ENCODE measurements at regions not wholly inside any gene's neighbourhood (a gene's known extent, or its start where the extent isn't known, plus 50 kb on each side); places are given as distances from the start of the nearest gene placed in this dataset.
"Not testable (repeated sequence)": the region's sequence is repeated elsewhere in the genome, so short reads cannot be mapped to it uniquely, and the experiment has no call there.

GRCh38 chr4:186846426-186846825, 122.8 kb upstream of the FAT1 start:
- Mint-ChIP-seq H3K9me3 (peaks cover 10 to 12% of the 10 kb centered on the region in 2 donors), H3K27ac (no peak overlapping the region), H3K4me1 (no peaks in the 10 kb centered on the region), H3K36me3 (no peaks in the 10 kb centered on the region), H3K27me3 (ENCODE audit: low read depth in 2 of 2) (no peaks in the 10 kb centered on the region), H3K4me3 (no peak overlapping the region)
- DNase-seq: no peak
- H3K9me3 ChIP-seq (ENCODE audit: control insufficient read depth, insufficient read depth, low read length): peaks cover 5% of the 10 kb centered on the region
- no peak for TF ChIP-seq CTCF (IDR thresholded peaks at IDR 0.05)
- H3K27ac ChIP-seq (ENCODE audit: low read length): no peak overlapping the region
- H3K4me1 ChIP-seq (ENCODE audit: control insufficient read depth, insufficient read depth, low read length): no peaks in the 10 kb centered on the region
- H3K27me3 ChIP-seq (ENCODE audit: control insufficient read depth, insufficient read depth, low read length): no peaks in the 10 kb centered on the region
- WGBS (ENCODE audit: insufficient coverage): 57% methylated on average over 2 of the region's 3 CpGs
- no peak for ATAC-seq
- H3K36me3 ChIP-seq (ENCODE audit: control insufficient read depth, insufficient read depth, low read length): no peaks in the 10 kb centered on the region
- no peak overlapping the region for H3K4me3 ChIP-seq (ENCODE audit: low read length)
- intact Hi-C loops (cut with micrococcal nuclease): no loop called here

GRCh38 chr4:186847429-186848131, 123.9 kb upstream of the FAT1 start:
- H3K27me3 ChIP-seq (ENCODE audit: control insufficient read depth, insufficient read depth, low read length); H3K4me1 Mint-ChIP-seq; H3K27ac Mint-ChIP-seq; H3K4me3 ChIP-seq (ENCODE audit: low read length); H3K9me3 ChIP-seq (ENCODE audit: control insufficient read depth, insufficient read depth, low read length); intact Hi-C loops (cut with micrococcal nuclease); H3K27me3 Mint-ChIP-seq (ENCODE audit: low read depth in 2 of 2); H3K27ac ChIP-seq (ENCODE audit: low read length); H3K4me3 Mint-ChIP-seq; H3K4me1 ChIP-seq (ENCODE audit: control insufficient read depth, insufficient read depth, low read length); H3K36me3 ChIP-seq (ENCODE audit: control insufficient read depth, insufficient read depth, low read length); H3K36me3 Mint-ChIP-seq; ATAC-seq; DNase-seq: not testable (repeated sequence)
- H3K9me3 Mint-ChIP-seq: peaks cover 12 to 14% of the 10 kb centered on the region in 2 donors
- 100% methylated on average over 2 of the region's 3 CpGs for WGBS (ENCODE audit: insufficient coverage)

GRCh38 chr4:186848437-186848836, 124.8 kb upstream of the FAT1 start:
- Mint-ChIP-seq H3K9me3 (peaks cover 12 to 14% of the 10 kb centered on the region in 2 donors), H3K36me3 (no peaks in the 10 kb centered on the region), H3K4me3 (no peak overlapping the region), H3K27ac (no peak overlapping the region), H3K4me1 (no peaks in the 10 kb centered on the region), H3K27me3 (ENCODE audit: low read depth in 2 of 2) (no peaks in the 10 kb centered on the region)
- no peak overlapping the region for H3K27ac ChIP-seq (ENCODE audit: low read length)
- intact Hi-C loops (cut with micrococcal nuclease): no loop called here
- H3K36me3 ChIP-seq (ENCODE audit: control insufficient read depth, insufficient read depth, low read length): no peaks in the 10 kb centered on the region
- no peak for TF ChIP-seq CTCF (IDR thresholded peaks at IDR 0.05)
- no peak overlapping the region for H3K4me3 ChIP-seq (ENCODE audit: low read length)
- no peak for ATAC-seq
- no peaks in the 10 kb centered on the region for H3K4me1 ChIP-seq (ENCODE audit: control insufficient read depth, insufficient read depth, low read length)
- no peaks in the 10 kb centered on the region for H3K27me3 ChIP-seq (ENCODE audit: control insufficient read depth, insufficient read depth, low read length)
- no peak for DNase-seq
- peaks cover 4% of the 10 kb centered on the region for H3K9me3 ChIP-seq (ENCODE audit: control insufficient read depth, insufficient read depth, low read length)

GRCh38 chr4:186851291-186852072, 127.8 kb upstream of the FAT1 start:
- peaks cover 14 to 16% of the 10 kb centered on the region in 2 donors for H3K9me3 Mint-ChIP-seq
- no peak for ATAC-seq
- H3K4me1 Mint-ChIP-seq: no peaks in the 10 kb centered on the region

More at GRCh38 chr4:186851291-186852072, 127.8 kb upstream of the FAT1 start:
- TF ChIP-seq CTCF (IDR thresholded peaks at IDR 0.05): no peak
- no peaks in the 10 kb centered on the region for H3K36me3 Mint-ChIP-seq
- Histone ChIP-seq H3K9me3 (ENCODE audit: control insufficient read depth, insufficient read depth, low read length) (peaks cover 5% of the 10 kb centered on the region), H3K27ac (ENCODE audit: low read length) (no peak overlapping the region), H3K36me3 (ENCODE audit: control insufficient read depth, insufficient read depth, low read length) (no peaks in the 10 kb centered on the region), H3K27me3 (ENCODE audit: control insufficient read depth, insufficient read depth, low read length) (no peaks in the 10 kb centered on the region), H3K4me1 (ENCODE audit: control insufficient read depth, insufficient read depth, low read length) (no peaks in the 10 kb centered on the region), H3K4me3 (ENCODE audit: low read length) (no peak overlapping the region)
- WGBS (ENCODE audit: insufficient coverage): 90% methylated on average over 2 of the region's 2 CpGs
- DNase-seq: no peak
- intact Hi-C loops (cut with micrococcal nuclease): no loop called here
- H3K27me3 Mint-ChIP-seq (ENCODE audit: low read depth in 2 of 2): no peaks in the 10 kb centered on the region
- H3K27ac Mint-ChIP-seq: no peak overlapping the region
- H3K4me3 Mint-ChIP-seq: no peak overlapping the region
